GM23338 (cell line): ENCODE measurements at regions not wholly inside any gene's neighbourhood (a gene's known extent, or its start where the extent isn't known, plus 50 kb on each side); places are given as distances from the start of the nearest gene placed in this dataset.
A peak's percentile ranks its signal among the peaks of the same experiment; 100 is the strongest.

Experiments used
- ATAC-seq: fragments of 200-7000 bp; cut with Tn5 transposase; 3 replicates; pipeline ENCODE4 v1.9.1; 2020
- DNase-seq: peaks from one replicate; pipeline ENCODE4 v3.0.0-alpha.2; 2015; ENCODE audit warnings: low spot score
- H2AFZ ChIP-seq: fragments of 200-600 bp; sonication (generic); 2 replicates; pipeline ENCODE4 v1.8.0; 2016; ENCODE audit warnings: antibody characterized with exemption, mild to moderate bottlenecking, moderate library complexity
- H3F3A ChIP-seq: fragments of 200-600 bp; sonication (generic); replicated peaks from 2 replicates; pipeline ENCODE4 v1.8.0; 2017; ENCODE audit warnings: antibody characterized with exemption, mixed run types, low read depth
- H3K27ac ChIP-seq: fragments of 200-600 bp; sonication (generic); 2 replicates; pipeline ENCODE4 v1.6.1; 2016; ENCODE audit warnings: low read depth
- H3K27me3 ChIP-seq: fragments of 200-600 bp; sonication (generic); 2 replicates; pipeline ENCODE4 v1.8.0; 2016; ENCODE audit warnings: mild to moderate bottlenecking, mixed run types, moderate library complexity; ENCODE audit not compliant: insufficient read depth
- H3K36me3 ChIP-seq: fragments of 200-600 bp; sonication (generic); 2 replicates; pipeline ENCODE4 v1.8.0; 2016; ENCODE audit warnings: mild to moderate bottlenecking; ENCODE audit not compliant: insufficient read depth
- H3K4me1 ChIP-seq: fragments of 200-600 bp; sonication (generic); 2 replicates; pipeline ENCODE4 v1.8.0; 2016; ENCODE audit warnings: mild to moderate bottlenecking, moderate library complexity; ENCODE audit not compliant: insufficient read depth
- H3K4me2 ChIP-seq: fragments of 200-600 bp; sonication (generic); 2 replicates; pipeline ENCODE4 v1.7.1; 2017; ENCODE audit warnings: mixed run types
- H3K4me3 ChIP-seq: fragments of 200-600 bp; sonication (generic); 2 replicates; pipeline ENCODE4 v1.6.1; 2016; ENCODE audit warnings: mixed run types
- H3K79me2 ChIP-seq: fragments of 200-600 bp; sonication (generic); replicated peaks from 2 replicates; pipeline ENCODE4 v1.8.0; 2017; ENCODE audit warnings: mild to moderate bottlenecking; ENCODE audit not compliant: insufficient read depth
- H3K9me2 ChIP-seq: fragments of 200-600 bp; sonication (generic); 2 replicates; pipeline ENCODE4 v1.8.0; 2017; ENCODE audit not compliant: insufficient read depth
- H4K20me1 ChIP-seq: fragments of 200-600 bp; sonication (generic); replicated peaks from 2 replicates; pipeline ENCODE4 v1.8.0; 2017; ENCODE audit warnings: mild to moderate bottlenecking; ENCODE audit not compliant: insufficient read depth
- H3K27ac Mint-ChIP-seq: 2 replicates; pipeline ENCODE4 v1.8.0; 2020; ENCODE audit warnings: inconsistent platforms, mild to moderate bottlenecking, moderate library complexity, mixed read lengths
- H3K27me3 Mint-ChIP-seq: 3 replicates; pipeline ENCODE4 v1.8.0; 2022; ENCODE audit warnings: low read depth, mild to moderate bottlenecking, moderate library complexity, mixed read lengths, inconsistent platforms; ENCODE audit not compliant: insufficient read depth, poor library complexity
- H3K36me3 Mint-ChIP-seq: 3 replicates; pipeline ENCODE4 v1.8.0; 2021; ENCODE audit warnings: low read depth, mild to moderate bottlenecking, inconsistent platforms, moderate library complexity, mixed read lengths
- H3K4me1 Mint-ChIP-seq: 3 replicates; pipeline ENCODE4 v1.8.0; 2020; ENCODE audit warnings: mild to moderate bottlenecking, inconsistent platforms, mixed read lengths
- H3K4me3 Mint-ChIP-seq: 3 replicates; pipeline ENCODE4 v1.8.0; 2021; ENCODE audit warnings: moderate library complexity, mild to moderate bottlenecking, inconsistent platforms, mixed read lengths
- H3K9me3 Mint-ChIP-seq: 3 replicates; pipeline ENCODE4 v1.8.0; 2020; ENCODE audit warnings: moderate library complexity, mild to moderate bottlenecking, inconsistent platforms, mixed read lengths
- CREB1 ChIP-seq: fragments of 250-450 bp; sonication (Bioruptor Pico); IDR thresholded peaks from 2 replicates; pipeline ENCODE4 v1.5.0; 2020; ENCODE audit warnings: low read depth, mild to moderate bottlenecking, moderate library complexity
- EZH2 ChIP-seq: fragments of 200-600 bp; sonication (generic); IDR thresholded peaks from one replicate; pipeline ENCODE4 v1.8.0; 2017; ENCODE audit warnings: antibody characterized with exemption, mild to moderate bottlenecking, low read depth; ENCODE audit not compliant: unreplicated experiment
- EZH2phosphoT487 ChIP-seq: fragments of 200-600 bp; sonication (generic); IDR thresholded peaks from one replicate; pipeline ENCODE4 v1.8.1; 2018; ENCODE audit warnings: antibody characterized with exemption; ENCODE audit not compliant: unreplicated experiment
- NANOG ChIP-seq: IDR thresholded peaks from 2 replicates; pipeline ENCODE4 v1.6.1; 2016; ENCODE audit warnings: antibody characterized with exemption, borderline replicate concordance
- POLR2AphosphoS5 ChIP-seq: IDR thresholded peaks from 2 replicates; pipeline ENCODE4 v1.6.1; 2016; ENCODE audit warnings: antibody characterized with exemption, low read depth
- ZNF114 ChIP-seq: fragments of 250-450 bp; sonication (Bioruptor Pico); IDR thresholded peaks from 2 replicates; pipeline ENCODE4 v1.5.0; 2020; ENCODE audit warnings: mild to moderate bottlenecking, moderate library complexity
- ZNF331 ChIP-seq: fragments of 250-450 bp; sonication (Bioruptor Pico); IDR thresholded peaks from 2 replicates; pipeline ENCODE4 v1.5.0; 2020; ENCODE audit warnings: low read depth, mild to moderate bottlenecking, moderate library complexity
- TF ChIP-seq, protein P1 (sequence below): fragments of 250-450 bp; sonication (Bioruptor Pico); IDR thresholded peaks from 2 replicates; pipeline ENCODE4 v1.5.0; 2020; ENCODE audit warnings: mild to moderate bottlenecking, moderate library complexity
- TF ChIP-seq, protein P2 (sequence below): IDR thresholded peaks from 2 replicates; pipeline ENCODE4 v1.6.1; 2016; ENCODE audit warnings: antibody characterized with exemption
- TF ChIP-seq, protein P3 (sequence below), 2 experiments: fragments of 200-600 bp in 1 of 2; sonication (generic) in 1 of 2; conservative IDR thresholded peaks; 2 replicates each; pipeline versions ENCODE4 v1.5.1 to v1.6.1; 2016 to 2017; ENCODE audit warnings: antibody characterized with exemption in 2 of 2, low read depth in 2 of 2, mild to moderate bottlenecking in 2 of 2, moderate library complexity in 1 of 2

DNA sequence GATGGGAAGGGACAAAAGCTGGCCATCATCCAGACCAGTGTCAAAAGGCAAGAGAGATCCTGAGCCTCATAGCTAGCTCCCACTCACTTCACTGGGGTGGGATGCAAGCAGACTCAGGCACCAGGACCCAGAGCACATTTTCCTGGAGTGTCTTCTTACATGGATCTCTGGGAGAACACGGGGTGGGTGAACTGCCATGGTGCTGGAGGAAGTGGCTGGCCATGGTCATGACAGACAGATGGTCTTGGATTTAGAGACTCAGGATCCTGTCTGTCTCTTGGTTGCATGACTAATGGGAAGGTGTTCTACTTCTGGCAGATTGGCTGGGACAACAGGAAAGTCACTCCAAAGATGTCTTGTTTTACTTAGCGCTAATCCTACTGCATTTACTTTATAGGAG lies 311.5 kb downstream of the ATP23 start:
- H3K27ac Mint-ChIP-seq, result no peak overlapping the region
- no peaks in the 10 kb centered on the region for H3K4me1 ChIP-seq
- no peaks in the 10 kb centered on the region for H3K9me3 Mint-ChIP-seq
- H3K27me3 Mint-ChIP-seq, result no peaks in the 10 kb centered on the region
- peaks cover 6% of the 10 kb centered on the region; the same call in 1 of the 2 replicates for H3K9me2 ChIP-seq
- TF ChIP-seq, protein P1, sequence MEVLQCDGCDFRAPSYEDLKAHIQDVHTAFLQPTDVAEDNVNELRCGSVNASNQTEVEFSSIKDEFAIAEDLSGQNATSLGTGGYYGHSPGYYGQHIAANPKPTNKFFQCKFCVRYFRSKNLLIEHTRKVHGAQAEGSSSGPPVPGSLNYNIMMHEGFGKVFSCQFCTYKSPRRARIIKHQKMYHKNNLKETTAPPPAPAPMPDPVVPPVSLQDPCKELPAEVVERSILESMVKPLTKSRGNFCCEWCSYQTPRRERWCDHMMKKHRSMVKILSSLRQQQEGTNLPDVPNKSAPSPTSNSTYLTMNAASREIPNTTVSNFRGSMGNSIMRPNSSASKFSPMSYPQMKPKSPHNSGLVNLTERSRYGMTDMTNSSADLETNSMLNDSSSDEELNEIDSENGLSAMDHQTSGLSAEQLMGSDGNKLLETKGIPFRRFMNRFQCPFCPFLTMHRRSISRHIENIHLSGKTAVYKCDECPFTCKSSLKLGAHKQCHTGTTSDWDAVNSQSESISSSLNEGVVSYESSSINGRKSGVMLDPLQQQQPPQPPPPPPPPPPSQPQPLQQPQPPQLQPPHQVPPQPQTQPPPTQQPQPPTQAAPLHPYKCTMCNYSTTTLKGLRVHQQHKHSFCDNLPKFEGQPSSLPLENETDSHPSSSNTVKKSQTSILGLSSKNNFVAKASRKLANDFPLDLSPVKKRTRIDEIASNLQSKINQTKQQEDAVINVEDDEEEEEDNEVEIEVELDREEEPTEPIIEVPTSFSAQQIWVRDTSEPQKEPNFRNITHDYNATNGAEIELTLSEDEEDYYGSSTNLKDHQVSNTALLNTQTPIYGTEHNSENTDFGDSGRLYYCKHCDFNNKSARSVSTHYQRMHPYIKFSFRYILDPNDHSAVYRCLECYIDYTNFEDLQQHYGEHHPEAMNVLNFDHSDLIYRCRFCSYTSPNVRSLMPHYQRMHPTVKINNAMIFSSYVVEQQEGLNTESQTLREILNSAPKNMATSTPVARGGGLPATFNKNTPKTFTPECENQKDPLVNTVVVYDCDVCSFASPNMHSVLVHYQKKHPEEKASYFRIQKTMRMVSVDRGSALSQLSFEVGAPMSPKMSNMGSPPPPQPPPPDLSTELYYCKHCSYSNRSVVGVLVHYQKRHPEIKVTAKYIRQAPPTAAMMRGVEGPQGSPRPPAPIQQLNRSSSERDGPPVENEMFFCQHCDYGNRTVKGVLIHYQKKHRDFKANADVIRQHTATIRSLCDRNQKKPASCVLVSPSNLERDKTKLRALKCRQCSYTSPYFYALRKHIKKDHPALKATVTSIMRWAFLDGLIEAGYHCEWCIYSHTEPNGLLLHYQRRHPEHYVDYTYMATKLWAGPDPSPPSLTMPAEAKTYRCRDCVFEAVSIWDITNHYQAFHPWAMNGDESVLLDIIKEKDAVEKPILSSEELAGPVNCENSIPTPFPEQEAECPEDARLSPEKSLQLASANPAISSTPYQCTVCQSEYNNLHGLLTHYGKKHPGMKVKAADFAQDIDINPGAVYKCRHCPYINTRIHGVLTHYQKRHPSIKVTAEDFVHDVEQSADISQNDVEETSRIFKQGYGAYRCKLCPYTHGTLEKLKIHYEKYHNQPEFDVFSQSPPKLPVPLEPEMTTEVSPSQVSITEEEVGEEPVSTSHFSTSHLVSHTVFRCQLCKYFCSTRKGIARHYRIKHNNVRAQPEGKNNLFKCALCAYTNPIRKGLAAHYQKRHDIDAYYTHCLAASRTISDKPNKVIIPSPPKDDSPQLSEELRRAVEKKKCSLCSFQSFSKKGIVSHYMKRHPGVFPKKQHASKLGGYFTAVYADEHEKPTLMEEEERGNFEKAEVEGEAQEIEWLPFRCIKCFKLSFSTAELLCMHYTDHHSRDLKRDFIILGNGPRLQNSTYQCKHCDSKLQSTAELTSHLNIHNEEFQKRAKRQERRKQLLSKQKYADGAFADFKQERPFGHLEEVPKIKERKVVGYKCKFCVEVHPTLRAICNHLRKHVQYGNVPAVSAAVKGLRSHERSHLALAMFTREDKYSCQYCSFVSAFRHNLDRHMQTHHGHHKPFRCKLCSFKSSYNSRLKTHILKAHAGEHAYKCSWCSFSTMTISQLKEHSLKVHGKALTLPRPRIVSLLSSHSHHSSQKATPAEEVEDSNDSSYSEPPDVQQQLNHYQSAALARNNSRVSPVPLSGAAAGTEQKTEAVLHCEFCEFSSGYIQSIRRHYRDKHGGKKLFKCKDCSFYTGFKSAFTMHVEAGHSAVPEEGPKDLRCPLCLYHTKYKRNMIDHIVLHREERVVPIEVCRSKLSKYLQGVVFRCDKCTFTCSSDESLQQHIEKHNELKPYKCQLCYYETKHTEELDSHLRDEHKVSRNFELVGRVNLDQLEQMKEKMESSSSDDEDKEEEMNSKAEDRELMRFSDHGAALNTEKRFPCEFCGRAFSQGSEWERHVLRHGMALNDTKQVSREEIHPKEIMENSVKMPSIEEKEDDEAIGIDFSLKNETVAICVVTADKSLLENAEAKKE (CRISPR knock-in tag), result no peak
- no peak for TF ChIP-seq NANOG
- TF ChIP-seq, protein P2, sequence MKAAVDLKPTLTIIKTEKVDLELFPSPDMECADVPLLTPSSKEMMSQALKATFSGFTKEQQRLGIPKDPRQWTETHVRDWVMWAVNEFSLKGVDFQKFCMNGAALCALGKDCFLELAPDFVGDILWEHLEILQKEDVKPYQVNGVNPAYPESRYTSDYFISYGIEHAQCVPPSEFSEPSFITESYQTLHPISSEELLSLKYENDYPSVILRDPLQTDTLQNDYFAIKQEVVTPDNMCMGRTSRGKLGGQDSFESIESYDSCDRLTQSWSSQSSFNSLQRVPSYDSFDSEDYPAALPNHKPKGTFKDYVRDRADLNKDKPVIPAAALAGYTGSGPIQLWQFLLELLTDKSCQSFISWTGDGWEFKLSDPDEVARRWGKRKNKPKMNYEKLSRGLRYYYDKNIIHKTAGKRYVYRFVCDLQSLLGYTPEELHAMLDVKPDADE, result no peak
- no peak for TF ChIP-seq ZNF114 (CRISPR knock-in tag)
- TF ChIP-seq CREB1 (CRISPR knock-in tag), result no peak
- TF ChIP-seq POLR2AphosphoS5, result no peak
- no peak for TF ChIP-seq EZH2phosphoT487
- TF ChIP-seq EZH2, result no peak
- TF ChIP-seq ZNF331 (CRISPR knock-in tag), result no peak
- TF ChIP-seq, protein P3, sequence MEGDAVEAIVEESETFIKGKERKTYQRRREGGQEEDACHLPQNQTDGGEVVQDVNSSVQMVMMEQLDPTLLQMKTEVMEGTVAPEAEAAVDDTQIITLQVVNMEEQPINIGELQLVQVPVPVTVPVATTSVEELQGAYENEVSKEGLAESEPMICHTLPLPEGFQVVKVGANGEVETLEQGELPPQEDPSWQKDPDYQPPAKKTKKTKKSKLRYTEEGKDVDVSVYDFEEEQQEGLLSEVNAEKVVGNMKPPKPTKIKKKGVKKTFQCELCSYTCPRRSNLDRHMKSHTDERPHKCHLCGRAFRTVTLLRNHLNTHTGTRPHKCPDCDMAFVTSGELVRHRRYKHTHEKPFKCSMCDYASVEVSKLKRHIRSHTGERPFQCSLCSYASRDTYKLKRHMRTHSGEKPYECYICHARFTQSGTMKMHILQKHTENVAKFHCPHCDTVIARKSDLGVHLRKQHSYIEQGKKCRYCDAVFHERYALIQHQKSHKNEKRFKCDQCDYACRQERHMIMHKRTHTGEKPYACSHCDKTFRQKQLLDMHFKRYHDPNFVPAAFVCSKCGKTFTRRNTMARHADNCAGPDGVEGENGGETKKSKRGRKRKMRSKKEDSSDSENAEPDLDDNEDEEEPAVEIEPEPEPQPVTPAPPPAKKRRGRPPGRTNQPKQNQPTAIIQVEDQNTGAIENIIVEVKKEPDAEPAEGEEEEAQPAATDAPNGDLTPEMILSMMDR (conservative IDR thresholded peaks at IDR 0.05; ENCODE audit: low read depth in 2 of 2), result no peak
- no peaks in the 10 kb centered on the region for H3K4me1 Mint-ChIP-seq
- ATAC-seq, result no peak
- no peaks in the 10 kb centered on the region for H3F3A ChIP-seq
- no peaks in the 10 kb centered on the region for H3K27me3 ChIP-seq
- peak overlapping the region; percentile 18; the same call in 1 of the 2 replicates for H2AFZ ChIP-seq
- no peak overlapping the region for H3K4me3 ChIP-seq
- H3K4me3 Mint-ChIP-seq, result no peak overlapping the region
- no peak for DNase-seq
- no peak overlapping the region for H3K27ac ChIP-seq
- no peaks in the 10 kb centered on the region for H3K36me3 Mint-ChIP-seq
- no peaks in the 10 kb centered on the region for H4K20me1 ChIP-seq
- no peaks in the 10 kb centered on the region for H3K36me3 ChIP-seq
- H3K79me2 ChIP-seq, result no peaks in the 10 kb centered on the region
- H3K4me2 ChIP-seq, result no peak overlapping the region
